HEK293 (cell line): ENCODE measurements at regions not wholly inside any gene's neighbourhood (a gene's known extent, or its start where the extent isn't known, plus 50 kb on each side); places are given as distances from the start of the nearest gene placed in this dataset.

ENCODE experiments used
- BCL11A ChIP-seq: fragments of 450-650 bp; formaldehyde crosslinking; IDR thresholded peaks from 2 replicates; pipeline ENCODE4 v1.5.1; 2016; ENCODE audit warnings: low read depth, missing biosample characterization, missing genetic modification characterization
- ELK4 ChIP-seq: IDR thresholded peaks from 2 replicates; pipeline ENCODE4 v1.6.1; 2011; ENCODE audit warnings: mild to moderate bottlenecking, low read depth, low read length, borderline replicate concordance
- IKZF3 ChIP-seq: fragments of 450-650 bp; IDR thresholded peaks from 2 replicates; pipeline ENCODE4 v1.5.0; 2018; ENCODE audit warnings: missing biosample characterization, mild to moderate bottlenecking, missing genetic modification characterization, moderate library complexity
- SP2 ChIP-seq: fragments of 450-650 bp; formaldehyde crosslinking; IDR thresholded peaks from 2 replicates; pipeline ENCODE4 v1.5.1; 2016; ENCODE audit warnings: missing biosample characterization, missing genetic modification characterization
- SP3 ChIP-seq: fragments of 450-650 bp; formaldehyde crosslinking; IDR thresholded peaks from 2 replicates; pipeline ENCODE4 v1.5.1; 2016; ENCODE audit warnings: missing biosample characterization, missing genetic modification characterization
- ZBTB17 ChIP-seq: fragments of 450-650 bp; formaldehyde crosslinking; IDR thresholded peaks from 2 replicates; pipeline ENCODE4 v1.5.1; 2016; ENCODE audit warnings: missing biosample characterization, missing genetic modification characterization
- ZBTB6 ChIP-seq: fragments of 450-650 bp; formaldehyde crosslinking; IDR thresholded peaks from 2 replicates; pipeline ENCODE4 v1.5.1; 2017; ENCODE audit warnings: missing biosample characterization, missing genetic modification characterization
- ZNF184 ChIP-seq: fragments of 450-650 bp; IDR thresholded peaks from 2 replicates; pipeline ENCODE4 v1.5.1; 2018; ENCODE audit warnings: missing biosample characterization, mild to moderate bottlenecking, missing genetic modification characterization
- ZNF19 ChIP-seq: fragments of 450-650 bp; formaldehyde crosslinking; IDR thresholded peaks from 2 replicates; pipeline ENCODE4; 2016; ENCODE audit warnings: missing biosample characterization, missing genetic modification characterization, low read depth
- ZNF311 ChIP-seq: fragments of 450-650 bp; formaldehyde crosslinking; IDR thresholded peaks from 2 replicates; pipeline ENCODE4 v1.5.1; 2017; ENCODE audit warnings: missing biosample characterization, missing genetic modification characterization, borderline replicate concordance
- ZNF391 ChIP-seq: fragments of 450-650 bp; formaldehyde crosslinking; IDR thresholded peaks from 2 replicates; pipeline ENCODE4 v1.5.1; 2016; ENCODE audit warnings: low read depth, missing biosample characterization, missing genetic modification characterization, borderline replicate concordance
- ZNF394 ChIP-seq: fragments of 450-650 bp; formaldehyde crosslinking; IDR thresholded peaks from 2 replicates; pipeline ENCODE4 v1.5.1; 2016; ENCODE audit warnings: missing biosample characterization, missing genetic modification characterization, mild to moderate bottlenecking, moderate library complexity, borderline replicate concordance
- ZNF48 ChIP-seq: fragments of 450-650 bp; formaldehyde crosslinking; IDR thresholded peaks from 2 replicates; pipeline ENCODE4 v1.5.1; 2016; ENCODE audit warnings: missing biosample characterization, missing genetic modification characterization
- ZNF530 ChIP-seq: fragments of 450-650 bp; formaldehyde crosslinking; IDR thresholded peaks from 2 replicates; pipeline ENCODE4 v1.5.1; 2016; ENCODE audit warnings: low read depth, missing biosample characterization, missing genetic modification characterization
- ZNF548 ChIP-seq: fragments of 450-650 bp; formaldehyde crosslinking; IDR thresholded peaks from 2 replicates; pipeline ENCODE4 v1.5.1; 2016; ENCODE audit warnings: missing biosample characterization, missing genetic modification characterization
- ZNF585B ChIP-seq: fragments of 450-650 bp; formaldehyde crosslinking; IDR thresholded peaks from 2 replicates; pipeline ENCODE4 v1.5.1; 2016; ENCODE audit warnings: missing biosample characterization, missing genetic modification characterization
- ZNF626 ChIP-seq: fragments of 450-650 bp; sonication (Bioruptor Pico); formaldehyde crosslinking; IDR thresholded peaks from 2 replicates; pipeline ENCODE4 v1.5.1; 2018; ENCODE audit warnings: missing biosample characterization, missing genetic modification characterization, inconsistent platforms
- ZNF677 ChIP-seq: fragments of 450-650 bp; IDR thresholded peaks from 2 replicates; pipeline ENCODE4 v1.5.0; 2018; ENCODE audit warnings: missing biosample characterization, mild to moderate bottlenecking, missing genetic modification characterization, moderate library complexity
- ZNF837 ChIP-seq: fragments of 450-650 bp; formaldehyde crosslinking; IDR thresholded peaks from 2 replicates; pipeline ENCODE4 v1.5.1; 2016; ENCODE audit warnings: missing biosample characterization, missing genetic modification characterization
- TF ChIP-seq, protein P1 (sequence below): fragments of 450-650 bp; IDR thresholded peaks from 2 replicates; pipeline ENCODE4 v1.5.1; 2018; ENCODE audit warnings: missing biosample characterization, mild to moderate bottlenecking, missing genetic modification characterization
- TF ChIP-seq, protein P2 (sequence below): fragments of 450-650 bp; formaldehyde crosslinking; IDR thresholded peaks from 2 replicates; pipeline ENCODE4 v1.5.1; 2017; ENCODE audit warnings: missing biosample characterization, missing genetic modification characterization
- TF ChIP-seq, protein P3 (sequence below): fragments of 450-650 bp; IDR thresholded peaks from 2 replicates; pipeline ENCODE4 v1.5.1; 2018; ENCODE audit warnings: missing biosample characterization, missing genetic modification characterization
- TF ChIP-seq, protein P4 (sequence below): fragments of 450-650 bp; formaldehyde crosslinking; IDR thresholded peaks from 2 replicates; pipeline ENCODE4 v1.5.1; 2017; ENCODE audit warnings: missing biosample characterization, missing genetic modification characterization
- TF ChIP-seq, protein P5 (sequence below): fragments of 450-650 bp; formaldehyde crosslinking; IDR thresholded peaks from 2 replicates; pipeline ENCODE4 v1.5.1; 2016; ENCODE audit warnings: missing biosample characterization, missing genetic modification characterization, borderline replicate concordance

GRCh38 chr4:110907801-110908313, 285.0 kb upstream of the PITX2 start (continued):
- TF ChIP-seq, protein P1, sequence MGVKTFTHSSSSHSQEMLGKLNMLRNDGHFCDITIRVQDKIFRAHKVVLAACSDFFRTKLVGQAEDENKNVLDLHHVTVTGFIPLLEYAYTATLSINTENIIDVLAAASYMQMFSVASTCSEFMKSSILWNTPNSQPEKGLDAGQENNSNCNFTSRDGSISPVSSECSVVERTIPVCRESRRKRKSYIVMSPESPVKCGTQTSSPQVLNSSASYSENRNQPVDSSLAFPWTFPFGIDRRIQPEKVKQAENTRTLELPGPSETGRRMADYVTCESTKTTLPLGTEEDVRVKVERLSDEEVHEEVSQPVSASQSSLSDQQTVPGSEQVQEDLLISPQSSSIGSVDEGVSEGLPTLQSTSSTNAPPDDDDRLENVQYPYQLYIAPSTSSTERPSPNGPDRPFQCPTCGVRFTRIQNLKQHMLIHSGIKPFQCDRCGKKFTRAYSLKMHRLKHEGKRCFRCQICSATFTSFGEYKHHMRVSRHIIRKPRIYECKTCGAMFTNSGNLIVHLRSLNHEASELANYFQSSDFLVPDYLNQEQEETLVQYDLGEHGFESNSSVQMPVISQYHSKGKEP (tag by site-specific recombination), result no peak
- TF ChIP-seq ZNF184, result no peak
- TF ChIP-seq, protein P2, sequence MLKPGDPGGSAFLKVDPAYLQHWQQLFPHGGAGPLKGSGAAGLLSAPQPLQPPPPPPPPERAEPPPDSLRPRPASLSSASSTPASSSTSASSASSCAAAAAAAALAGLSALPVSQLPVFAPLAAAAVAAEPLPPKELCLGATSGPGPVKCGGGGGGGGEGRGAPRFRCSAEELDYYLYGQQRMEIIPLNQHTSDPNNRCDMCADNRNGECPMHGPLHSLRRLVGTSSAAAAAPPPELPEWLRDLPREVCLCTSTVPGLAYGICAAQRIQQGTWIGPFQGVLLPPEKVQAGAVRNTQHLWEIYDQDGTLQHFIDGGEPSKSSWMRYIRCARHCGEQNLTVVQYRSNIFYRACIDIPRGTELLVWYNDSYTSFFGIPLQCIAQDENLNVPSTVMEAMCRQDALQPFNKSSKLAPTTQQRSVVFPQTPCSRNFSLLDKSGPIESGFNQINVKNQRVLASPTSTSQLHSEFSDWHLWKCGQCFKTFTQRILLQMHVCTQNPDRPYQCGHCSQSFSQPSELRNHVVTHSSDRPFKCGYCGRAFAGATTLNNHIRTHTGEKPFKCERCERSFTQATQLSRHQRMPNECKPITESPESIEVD, result peak; percentile 60; the same call in 1 of the 2 replicates
- TF ChIP-seq SP3 (tag by site-specific recombination), result no peak
- TF ChIP-seq ZNF837 (tag by site-specific recombination), result no peak
- TF ChIP-seq, protein P3, sequence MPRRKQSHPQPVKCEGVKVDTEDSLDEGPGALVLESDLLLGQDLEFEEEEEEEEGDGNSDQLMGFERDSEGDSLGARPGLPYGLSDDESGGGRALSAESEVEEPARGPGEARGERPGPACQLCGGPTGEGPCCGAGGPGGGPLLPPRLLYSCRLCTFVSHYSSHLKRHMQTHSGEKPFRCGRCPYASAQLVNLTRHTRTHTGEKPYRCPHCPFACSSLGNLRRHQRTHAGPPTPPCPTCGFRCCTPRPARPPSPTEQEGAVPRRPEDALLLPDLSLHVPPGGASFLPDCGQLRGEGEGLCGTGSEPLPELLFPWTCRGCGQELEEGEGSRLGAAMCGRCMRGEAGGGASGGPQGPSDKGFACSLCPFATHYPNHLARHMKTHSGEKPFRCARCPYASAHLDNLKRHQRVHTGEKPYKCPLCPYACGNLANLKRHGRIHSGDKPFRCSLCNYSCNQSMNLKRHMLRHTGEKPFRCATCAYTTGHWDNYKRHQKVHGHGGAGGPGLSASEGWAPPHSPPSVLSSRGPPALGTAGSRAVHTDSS (tag by site-specific recombination), result no peak
- TF ChIP-seq ZNF48 (tag by site-specific recombination), result no peak
- TF ChIP-seq ZNF626 (tag by site-specific recombination), result no peak
- no peak for TF ChIP-seq ZBTB6 (tag by site-specific recombination)
- TF ChIP-seq IKZF3 (tag by site-specific recombination), result 0 out of 2 replicates have a peak, but pooled peaks have one; percentile 28
- TF ChIP-seq ZNF585B, result no peak
- TF ChIP-seq ZNF677 (tag by site-specific recombination), result no peak
- TF ChIP-seq, protein P4, sequence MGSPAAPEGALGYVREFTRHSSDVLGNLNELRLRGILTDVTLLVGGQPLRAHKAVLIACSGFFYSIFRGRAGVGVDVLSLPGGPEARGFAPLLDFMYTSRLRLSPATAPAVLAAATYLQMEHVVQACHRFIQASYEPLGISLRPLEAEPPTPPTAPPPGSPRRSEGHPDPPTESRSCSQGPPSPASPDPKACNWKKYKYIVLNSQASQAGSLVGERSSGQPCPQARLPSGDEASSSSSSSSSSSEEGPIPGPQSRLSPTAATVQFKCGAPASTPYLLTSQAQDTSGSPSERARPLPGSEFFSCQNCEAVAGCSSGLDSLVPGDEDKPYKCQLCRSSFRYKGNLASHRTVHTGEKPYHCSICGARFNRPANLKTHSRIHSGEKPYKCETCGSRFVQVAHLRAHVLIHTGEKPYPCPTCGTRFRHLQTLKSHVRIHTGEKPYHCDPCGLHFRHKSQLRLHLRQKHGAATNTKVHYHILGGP (tag by site-specific recombination), result no peak
- TF ChIP-seq ZNF394 (tag by site-specific recombination), result no peak
- TF ChIP-seq ELK4, result no peak
- TF ChIP-seq, protein P5, sequence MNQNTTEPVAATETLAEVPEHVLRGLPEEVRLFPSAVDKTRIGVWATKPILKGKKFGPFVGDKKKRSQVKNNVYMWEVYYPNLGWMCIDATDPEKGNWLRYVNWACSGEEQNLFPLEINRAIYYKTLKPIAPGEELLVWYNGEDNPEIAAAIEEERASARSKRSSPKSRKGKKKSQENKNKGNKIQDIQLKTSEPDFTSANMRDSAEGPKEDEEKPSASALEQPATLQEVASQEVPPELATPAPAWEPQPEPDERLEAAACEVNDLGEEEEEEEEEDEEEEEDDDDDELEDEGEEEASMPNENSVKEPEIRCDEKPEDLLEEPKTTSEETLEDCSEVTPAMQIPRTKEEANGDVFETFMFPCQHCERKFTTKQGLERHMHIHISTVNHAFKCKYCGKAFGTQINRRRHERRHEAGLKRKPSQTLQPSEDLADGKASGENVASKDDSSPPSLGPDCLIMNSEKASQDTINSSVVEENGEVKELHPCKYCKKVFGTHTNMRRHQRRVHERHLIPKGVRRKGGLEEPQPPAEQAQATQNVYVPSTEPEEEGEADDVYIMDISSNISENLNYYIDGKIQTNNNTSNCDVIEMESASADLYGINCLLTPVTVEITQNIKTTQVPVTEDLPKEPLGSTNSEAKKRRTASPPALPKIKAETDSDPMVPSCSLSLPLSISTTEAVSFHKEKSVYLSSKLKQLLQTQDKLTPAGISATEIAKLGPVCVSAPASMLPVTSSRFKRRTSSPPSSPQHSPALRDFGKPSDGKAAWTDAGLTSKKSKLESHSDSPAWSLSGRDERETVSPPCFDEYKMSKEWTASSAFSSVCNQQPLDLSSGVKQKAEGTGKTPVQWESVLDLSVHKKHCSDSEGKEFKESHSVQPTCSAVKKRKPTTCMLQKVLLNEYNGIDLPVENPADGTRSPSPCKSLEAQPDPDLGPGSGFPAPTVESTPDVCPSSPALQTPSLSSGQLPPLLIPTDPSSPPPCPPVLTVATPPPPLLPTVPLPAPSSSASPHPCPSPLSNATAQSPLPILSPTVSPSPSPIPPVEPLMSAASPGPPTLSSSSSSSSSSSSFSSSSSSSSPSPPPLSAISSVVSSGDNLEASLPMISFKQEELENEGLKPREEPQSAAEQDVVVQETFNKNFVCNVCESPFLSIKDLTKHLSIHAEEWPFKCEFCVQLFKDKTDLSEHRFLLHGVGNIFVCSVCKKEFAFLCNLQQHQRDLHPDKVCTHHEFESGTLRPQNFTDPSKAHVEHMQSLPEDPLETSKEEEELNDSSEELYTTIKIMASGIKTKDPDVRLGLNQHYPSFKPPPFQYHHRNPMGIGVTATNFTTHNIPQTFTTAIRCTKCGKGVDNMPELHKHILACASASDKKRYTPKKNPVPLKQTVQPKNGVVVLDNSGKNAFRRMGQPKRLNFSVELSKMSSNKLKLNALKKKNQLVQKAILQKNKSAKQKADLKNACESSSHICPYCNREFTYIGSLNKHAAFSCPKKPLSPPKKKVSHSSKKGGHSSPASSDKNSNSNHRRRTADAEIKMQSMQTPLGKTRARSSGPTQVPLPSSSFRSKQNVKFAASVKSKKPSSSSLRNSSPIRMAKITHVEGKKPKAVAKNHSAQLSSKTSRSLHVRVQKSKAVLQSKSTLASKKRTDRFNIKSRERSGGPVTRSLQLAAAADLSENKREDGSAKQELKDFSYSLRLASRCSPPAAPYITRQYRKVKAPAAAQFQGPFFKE (tag by site-specific recombination), result no peak
- no peak for TF ChIP-seq ZNF548 (tag by site-specific recombination)
- no peak for TF ChIP-seq ZNF19 (tag by site-specific recombination)
- TF ChIP-seq ZNF391, result no peak
- TF ChIP-seq SP2 (tag by site-specific recombination), result no peak
- no peak for TF ChIP-seq BCL11A (tag by site-specific recombination)
- no peak for TF ChIP-seq ZBTB17
- TF ChIP-seq ZNF530 (tag by site-specific recombination), result no peak
- no peak for TF ChIP-seq ZNF311 (tag by site-specific recombination)
